Urinary bladder (tissue), 3 donors: ENCODE measurements at regions not wholly inside any gene's neighbourhood (a gene's known extent, or its start where the extent isn't known, plus 50 kb on each side); places are given as distances from the start of the nearest gene placed in this dataset.
"Not testable (repeated sequence)": the region's sequence is repeated elsewhere in the genome, so short reads cannot be mapped to it uniquely, and the experiment has no call there.

Experiments
- DNase-seq: peaks from one replicate; pipeline ENCODE4 v3.0.0-alpha.2; 2015; ENCODE audit errors: extremely low spot score
- H3K27ac ChIP-seq: one replicate; pipeline ENCODE4 v1.5.1; 2013; ENCODE audit warnings: low read depth, mild to moderate bottlenecking, moderate library complexity
- H3K36me3 ChIP-seq: one replicate; pipeline ENCODE4 v1.6.1; 2013; ENCODE audit warnings: mild to moderate bottlenecking, moderate library complexity; ENCODE audit not compliant: insufficient read depth
- H3K4me1 ChIP-seq: one replicate; pipeline ENCODE4 v1.6.1; 2013; ENCODE audit warnings: mild to moderate bottlenecking, moderate library complexity; ENCODE audit not compliant: insufficient read depth
- H3K4me3 ChIP-seq: one replicate; pipeline ENCODE4 v1.5.1; 2013; ENCODE audit warnings: low read depth, low read length
- WGBS: extraction: QIAGEN DNeasy Blood & Tissue Kit; methylation state at CpG from one replicate; pipeline ENCODE4 v1.1.7; 2013; 5-methylcytosine and 5-hydroxymethylcytosine counted together
- donor health status: healthy with polysubstance abuse.
- donor health status: healthy.

- H3K4me3 ChIP-seq, result no peak overlapping the region
- no peaks in the 10 kb centered on the region for H3K36me3 ChIP-seq
- no peaks in the 10 kb centered on the region for H3K4me1 ChIP-seq
- no peak for DNase-seq
- no peak overlapping the region for H3K27ac ChIP-seq
These were observed 54.7 kb upstream of the ARSJ start for GRCh38 chr4:114034189-114034588.

GRCh38 chr4:114036426-114036825, 57.0 kb upstream of the ARSJ start:
- no peak for DNase-seq
- Histone ChIP-seq H3K27ac (no peak overlapping the region), H3K36me3 (no peaks in the 10 kb centered on the region), H3K4me3 (no peak overlapping the region), H3K4me1 (no peaks in the 10 kb centered on the region)
- WGBS, result 91% methylated on average over 4 of the region's 4 CpGs

DNA sequence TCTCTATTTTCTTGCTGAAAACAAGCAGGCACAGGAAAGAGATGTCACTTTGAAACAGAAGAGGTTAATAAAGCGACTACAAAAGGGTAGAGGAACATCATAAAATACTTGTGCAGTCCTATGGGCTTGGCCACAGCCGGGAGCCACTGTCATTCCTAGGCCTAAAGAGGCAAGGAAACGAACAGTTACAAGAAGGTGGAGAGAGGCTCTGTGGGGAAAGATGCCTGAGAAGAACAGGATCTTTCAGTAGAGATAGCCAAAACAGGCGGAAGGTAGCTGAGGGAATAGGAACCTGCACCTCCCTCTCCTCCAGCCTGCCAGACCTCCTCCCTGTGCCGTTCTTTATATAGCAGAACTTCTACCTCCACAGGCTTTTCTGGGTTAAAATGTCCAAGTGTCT, 57.4 kb upstream of the ARSJ start:
- H3K4me1 ChIP-seq, result no peaks in the 10 kb centered on the region
- no peak for DNase-seq
- no peak overlapping the region for H3K27ac ChIP-seq
- H3K4me3 ChIP-seq, result no peak overlapping the region
- WGBS, result 83% methylated on average over 5 of the region's 5 CpGs
- H3K36me3 ChIP-seq, result no peaks in the 10 kb centered on the region

GRCh38 chr4:114037988-114038387, 58.5 kb upstream of the ARSJ start:
- no peak overlapping the region for H3K4me3 ChIP-seq
- H3K36me3 ChIP-seq, result no peaks in the 10 kb centered on the region
- no peak for DNase-seq
- WGBS, result 98% methylated on average over 1 of the region's 1 CpG
- H3K27ac ChIP-seq, result no peak overlapping the region
- H3K4me1 ChIP-seq, result no peaks in the 10 kb centered on the region

GRCh38 chr4:114038762-114039387, 59.4 kb upstream of the ARSJ start:
- no peak for DNase-seq
- H3K4me3 ChIP-seq, result no peak overlapping the region
- H3K27ac ChIP-seq, result no peak overlapping the region
- 70% methylated on average over 2 of the region's 2 CpGs for WGBS
- H3K36me3 ChIP-seq, result no peaks in the 10 kb centered on the region
- H3K4me1 ChIP-seq, result no peaks in the 10 kb centered on the region

GRCh38 chr4:114040319-114041116, 61.1 kb upstream of the ARSJ start:
- WGBS, result 59% methylated on average over 3 of the region's 3 CpGs
- no peaks in the 10 kb centered on the region for H3K36me3 ChIP-seq
- no peaks in the 10 kb centered on the region for H3K4me1 ChIP-seq
- no peak overlapping the region for H3K27ac ChIP-seq
- H3K4me3 ChIP-seq, result no peak overlapping the region
- DNase-seq, result no peak

GRCh38 chr4:114041117-114041475, 61.6 kb upstream of the ARSJ start:
- no peak overlapping the region for H3K4me3 ChIP-seq
- DNase-seq, result no peak
- H3K36me3 ChIP-seq, result no peaks in the 10 kb centered on the region
- WGBS, result 83% methylated on average over 2 of the region's 2 CpGs
- H3K27ac ChIP-seq, result no peak overlapping the region
- no peaks in the 10 kb centered on the region for H3K4me1 ChIP-seq

DNA sequence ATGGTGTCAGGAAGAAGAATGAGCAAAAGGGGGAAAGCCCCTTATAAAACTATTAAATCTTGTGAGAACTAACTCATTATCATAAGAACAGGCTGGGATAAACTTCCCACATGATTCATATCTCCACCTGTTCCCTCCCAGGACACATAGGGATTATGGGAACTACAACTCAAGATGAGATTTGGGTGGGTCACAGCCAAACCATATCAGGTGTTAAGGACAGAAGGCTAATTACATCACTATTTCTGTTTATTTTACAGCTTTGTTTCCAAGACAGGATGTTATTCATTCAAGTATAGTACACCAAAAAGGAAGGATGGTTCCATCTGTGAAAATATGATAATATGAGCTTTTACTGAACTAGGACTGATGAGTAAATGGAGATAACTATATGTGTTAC, 63.7 kb upstream of the ARSJ start:
- no peaks in the 10 kb centered on the region for H3K4me1 ChIP-seq
- H3K27ac ChIP-seq, result no peak overlapping the region
- no peaks in the 10 kb centered on the region for H3K36me3 ChIP-seq
- no peak for DNase-seq
- no peak overlapping the region for H3K4me3 ChIP-seq

DNA sequence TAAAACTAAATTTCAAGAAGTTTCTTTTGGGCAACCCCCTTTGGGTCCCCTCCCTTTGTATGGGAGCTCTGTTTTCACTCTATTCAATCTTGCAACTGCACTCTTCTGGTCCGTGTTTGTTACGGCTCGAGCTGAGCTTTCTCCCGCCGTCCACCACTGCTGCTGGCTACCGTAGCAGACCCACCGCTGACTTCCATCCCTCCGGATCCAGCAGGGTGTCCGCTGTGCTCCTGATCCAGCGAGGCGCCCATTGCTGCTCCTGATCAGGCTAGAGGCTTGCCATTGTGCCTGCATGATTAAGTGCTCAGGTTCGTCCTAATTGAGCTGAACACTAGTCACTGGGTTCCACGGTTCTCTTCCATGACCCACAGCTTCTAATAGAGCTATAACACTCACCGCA, 64.9 kb upstream of the ARSJ start:
- DNase-seq, result not testable (repeated sequence)
- 97% methylated on average over 14 of the region's 14 CpGs for WGBS

GRCh38 chr4:114046331-114046730, 66.9 kb upstream of the ARSJ start:
- no peak overlapping the region for H3K27ac ChIP-seq
- 96% methylated on average over 3 of the region's 3 CpGs for WGBS
- H3K4me1 ChIP-seq, result no peaks in the 10 kb centered on the region
- H3K4me3 ChIP-seq, result no peak overlapping the region
- DNase-seq, result no peak
- H3K36me3 ChIP-seq, result no peaks in the 10 kb centered on the region

More for the DNA sequence above, 64.9 kb upstream of the ARSJ start:
- H3K36me3 ChIP-seq, H3K4me1 ChIP-seq, H3K27ac ChIP-seq, H3K4me3 ChIP-seq: not testable (repeated sequence)

DNA sequence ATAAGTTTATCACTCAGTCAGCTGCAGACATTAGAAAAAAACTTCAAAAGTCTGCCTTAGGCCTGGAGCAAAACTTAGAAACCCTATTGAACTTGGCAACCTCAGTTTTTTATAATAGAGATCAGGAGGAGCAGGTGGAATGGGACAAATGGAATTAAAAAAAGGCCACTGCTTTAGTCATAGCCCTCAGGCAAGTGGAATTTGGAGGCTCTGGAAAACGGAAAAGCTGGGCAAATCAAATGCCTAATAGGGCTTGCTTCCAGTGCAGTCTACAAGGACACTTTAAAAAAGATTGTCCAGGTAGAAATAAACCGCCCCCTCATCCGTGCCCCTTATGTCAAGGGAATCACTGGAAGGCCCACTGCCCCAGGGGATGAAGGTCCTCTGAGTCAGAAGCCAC, 68.7 kb upstream of the ARSJ start:
- H3K4me1 ChIP-seq, H3K27ac ChIP-seq, DNase-seq, H3K36me3 ChIP-seq, H3K4me3 ChIP-seq: not testable (repeated sequence)
- 90% methylated on average over 3 of the region's 3 CpGs for WGBS

GRCh38 chr4:114052227-114052626, 72.8 kb upstream of the ARSJ start:
- H3K4me3 ChIP-seq, result no peak overlapping the region
- no peak for DNase-seq
- no peak overlapping the region for H3K27ac ChIP-seq
- 92% methylated on average over 4 of the region's 4 CpGs for WGBS
- H3K4me1 ChIP-seq, result no peaks in the 10 kb centered on the region
- H3K36me3 ChIP-seq, result no peaks in the 10 kb centered on the region

GRCh38 chr4:114056599-114056998, 77.2 kb upstream of the ARSJ start:
- 72% methylated on average over 5 of the region's 5 CpGs for WGBS
- no peak overlapping the region for H3K4me3 ChIP-seq
- DNase-seq, result no peak
- no peak overlapping the region for H3K27ac ChIP-seq
- no peaks in the 10 kb centered on the region for H3K36me3 ChIP-seq
- no peaks in the 10 kb centered on the region for H3K4me1 ChIP-seq

GRCh38 chr4:114057746-114058145, 78.3 kb upstream of the ARSJ start:
- no peak overlapping the region for H3K4me3 ChIP-seq
- WGBS, result 86% methylated on average over 2 of the region's 2 CpGs
- H3K4me1 ChIP-seq, result no peaks in the 10 kb centered on the region
- no peak for DNase-seq
- no peaks in the 10 kb centered on the region for H3K36me3 ChIP-seq
- H3K27ac ChIP-seq, result no peak overlapping the region
